ENCODE measurements at regions not wholly inside any gene's neighbourhood (a gene's known extent, or its start where the extent isn't known, plus 50 kb on each side); places are given as distances from the start of the nearest gene placed in this dataset.

DNA sequence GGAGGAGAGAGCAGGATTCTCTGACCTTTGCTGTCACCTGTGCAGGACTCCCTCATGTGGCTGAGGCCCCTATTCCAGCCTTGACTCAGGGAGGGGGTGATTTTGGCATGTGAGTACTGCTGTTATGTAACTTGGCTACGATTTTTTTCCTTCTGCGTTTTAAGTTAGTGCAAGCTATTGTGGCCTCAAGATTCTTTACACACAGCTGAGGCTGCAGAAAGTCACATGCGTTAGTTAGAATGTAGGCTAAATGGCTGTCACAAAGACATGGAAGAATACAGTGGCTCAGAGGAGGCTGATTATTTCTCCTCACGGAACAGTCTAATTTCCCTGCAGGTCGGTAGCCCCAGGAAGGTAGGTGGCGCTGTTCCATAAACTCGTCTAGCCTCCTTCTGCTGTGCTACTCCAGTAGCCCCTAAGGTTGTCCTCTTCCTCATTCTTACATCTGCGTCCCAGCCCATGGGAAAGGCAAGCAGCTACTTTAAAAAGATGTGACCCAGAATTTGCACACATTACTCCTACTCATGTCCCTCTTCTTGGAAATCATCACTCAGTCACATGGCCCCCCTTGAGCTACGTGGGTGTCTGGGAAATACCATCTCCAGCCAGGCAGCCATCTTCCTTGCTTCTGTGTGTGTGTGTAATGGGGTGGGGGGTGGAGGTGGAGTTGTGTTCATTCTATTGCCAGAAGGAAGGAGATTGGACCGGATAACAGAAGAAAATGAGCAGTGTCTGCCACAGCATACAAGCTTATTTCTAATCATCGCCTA lies 486.6 kb downstream of the CCDC171 start:
- Histone ChIP-seq H3K27me3 (ENCODE audit: insufficient read depth, low read length) (peaks cover 7% of the 10 kb centered on the region; the same call in 1 of the 2 replicates), H3K36me3 (ENCODE audit: insufficient read depth, low read depth, low read length) (no peaks in the 10 kb centered on the region), H3K4me1 (ENCODE audit: insufficient read depth, low read length) (peaks cover 15% of the 10 kb centered on the region), H3K27ac (ENCODE audit: low read length) (no peak overlapping the region), H3K9me3 (ENCODE audit: insufficient read depth, low read depth, low read length) (no peaks in the 10 kb centered on the region), H3K4me3 (ENCODE audit: low read length) (no peak overlapping the region), H3K9ac (ENCODE audit: low read depth, low read length) (no peak overlapping the region)

DNA sequence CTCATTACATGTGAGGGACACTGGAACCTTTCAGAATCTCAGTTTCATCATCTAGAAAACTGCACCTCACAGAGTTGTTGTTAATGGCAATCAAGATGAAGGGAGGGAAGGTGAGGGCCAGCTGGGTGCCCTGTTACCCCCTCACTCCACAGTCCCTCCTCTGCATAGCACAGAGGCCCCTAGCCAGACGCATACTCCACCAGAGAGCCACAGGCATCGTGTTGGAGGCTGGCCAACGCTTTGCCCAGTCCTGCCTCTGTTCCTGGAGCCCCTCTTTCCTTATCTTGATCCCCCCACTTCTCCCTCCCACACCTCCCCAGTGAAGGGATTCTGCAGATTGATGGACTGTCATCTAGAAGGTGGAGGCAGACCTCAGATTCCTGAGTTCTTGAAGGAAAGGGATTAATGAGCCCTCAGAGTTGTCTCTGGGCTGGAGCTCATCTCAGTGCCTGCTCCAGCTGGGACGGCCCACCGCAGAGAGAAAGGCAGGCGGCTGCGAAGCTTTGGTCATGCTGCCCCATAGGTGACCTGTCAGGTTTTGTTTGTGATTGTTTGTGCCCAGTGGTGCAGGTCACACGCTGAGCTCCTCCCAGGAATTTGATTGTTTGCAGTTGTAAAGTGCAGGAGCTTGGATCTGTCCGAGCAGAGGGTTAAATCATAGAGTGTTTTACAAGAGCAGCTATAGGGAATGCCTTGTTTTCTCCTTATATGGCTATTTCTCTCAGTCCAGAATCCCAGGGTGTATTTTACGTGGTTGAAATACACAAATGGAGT lies 487.3 kb downstream of the CCDC171 start:
- H3K4me1 ChIP-seq (ENCODE audit: insufficient read depth, low read length) = peaks cover 15% of the 10 kb centered on the region
- peaks cover 7% of the 10 kb centered on the region; the same call in 1 of the 2 replicates for H3K27me3 ChIP-seq (ENCODE audit: insufficient read depth, low read length)
- H3K36me3 ChIP-seq (ENCODE audit: insufficient read depth, low read depth, low read length) = no peaks in the 10 kb centered on the region
- H3K9me3 ChIP-seq (ENCODE audit: insufficient read depth, low read depth, low read length) = no peaks in the 10 kb centered on the region
- peak overlapping the region; percentile 12; the same call in 1 of the 2 replicates for H3K4me3 ChIP-seq (ENCODE audit: low read length)
- H3K27ac ChIP-seq (ENCODE audit: low read length) = no peak overlapping the region
- H3K9ac ChIP-seq (ENCODE audit: low read depth, low read length) = peak overlapping the region; percentile 50; the same call in 1 of the 2 replicates

DNA sequence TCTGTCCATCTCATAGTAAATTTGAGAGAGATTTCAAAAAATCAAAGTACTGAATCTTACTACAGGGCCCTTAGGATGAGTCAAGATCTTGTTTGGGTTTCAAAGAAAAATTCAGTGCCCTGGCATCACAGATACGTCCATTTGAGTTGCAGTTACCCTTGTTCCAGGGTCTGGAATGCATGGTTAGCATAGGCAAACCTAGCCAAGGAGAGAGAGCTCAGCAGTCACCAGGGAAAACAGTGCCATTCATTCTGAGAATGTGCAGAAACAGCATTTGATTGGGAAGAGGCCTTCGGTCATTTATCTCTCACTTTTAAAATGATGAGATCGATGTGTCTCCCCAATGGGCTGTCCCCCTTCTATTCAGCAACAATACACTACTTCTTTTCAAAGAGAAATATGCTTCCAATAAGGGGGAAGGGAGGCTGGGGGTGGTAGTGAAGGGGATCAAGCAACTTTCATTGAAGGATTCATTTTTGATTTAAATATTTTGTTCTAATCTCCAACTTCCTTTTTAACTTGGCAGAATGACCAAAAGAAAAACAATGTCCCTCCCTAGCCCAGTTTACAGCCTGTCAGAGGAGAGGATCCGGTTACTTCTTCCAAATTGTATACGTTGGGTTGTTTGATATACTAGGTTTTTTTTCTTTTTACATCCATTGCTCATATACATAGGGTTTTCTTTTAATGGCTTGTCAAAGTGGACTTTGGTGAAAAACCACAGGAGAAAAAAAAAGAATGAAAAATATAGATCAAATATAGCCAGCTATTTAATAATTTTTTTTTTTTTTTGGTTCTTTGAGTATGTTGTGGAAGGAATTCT lies 491.1 kb downstream of the CCDC171 start:
- Histone ChIP-seq H3K27me3 (ENCODE audit: insufficient read depth, low read length) (peaks cover 7% of the 10 kb centered on the region; the same call in 1 of the 2 replicates), H3K9ac (ENCODE audit: low read depth, low read length) (no peak overlapping the region), H3K36me3 (ENCODE audit: insufficient read depth, low read depth, low read length) (no peaks in the 10 kb centered on the region), H3K27ac (ENCODE audit: low read length) (no peak overlapping the region), H3K4me1 (ENCODE audit: insufficient read depth, low read length) (peaks cover 15% of the 10 kb centered on the region), H3K9me3 (ENCODE audit: insufficient read depth, low read depth, low read length) (no peaks in the 10 kb centered on the region), H3K4me3 (ENCODE audit: low read length) (no peak overlapping the region)

DNA sequence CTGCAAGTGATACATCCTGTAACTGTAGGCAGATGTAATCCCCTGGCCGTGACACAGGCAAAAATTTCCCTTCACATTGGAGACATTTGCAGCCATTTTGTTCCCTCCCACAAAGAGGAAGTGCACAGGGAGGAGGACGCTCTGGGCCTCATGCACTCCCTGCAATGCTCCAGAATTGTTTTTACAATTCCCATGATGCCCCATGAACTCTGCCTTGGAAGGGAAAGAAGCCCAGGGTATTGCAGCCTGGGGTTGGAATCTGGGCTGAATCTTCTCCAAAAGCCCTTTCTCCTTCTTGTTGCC lies 491.7 kb downstream of the CCDC171 start:
- H3K9ac ChIP-seq (ENCODE audit: low read depth, low read length) = no peak overlapping the region
- no peaks in the 10 kb centered on the region for H3K36me3 ChIP-seq (ENCODE audit: insufficient read depth, low read depth, low read length)
- peaks cover 7% of the 10 kb centered on the region; the same call in 1 of the 2 replicates for H3K27me3 ChIP-seq (ENCODE audit: insufficient read depth, low read length)
- H3K4me1 ChIP-seq (ENCODE audit: insufficient read depth, low read length) = peaks cover 15% of the 10 kb centered on the region
- no peak overlapping the region for H3K4me3 ChIP-seq (ENCODE audit: low read length)
- H3K9me3 ChIP-seq (ENCODE audit: insufficient read depth, low read depth, low read length) = no peaks in the 10 kb centered on the region
- no peak overlapping the region for H3K27ac ChIP-seq (ENCODE audit: low read length)

GRCh38 chr9:16045651-16046280 lies 492.9 kb downstream of the CCDC171 start:
- no peak overlapping the region for H3K4me3 ChIP-seq (ENCODE audit: low read length)
- H3K27ac ChIP-seq (ENCODE audit: low read length) = no peak overlapping the region
- no peaks in the 10 kb centered on the region for H3K9me3 ChIP-seq (ENCODE audit: insufficient read depth, low read depth, low read length)
- no peak overlapping the region for H3K9ac ChIP-seq (ENCODE audit: low read depth, low read length)
- peaks cover 5% of the 10 kb centered on the region for H3K4me1 ChIP-seq (ENCODE audit: insufficient read depth, low read length)
- peaks cover 6% of the 10 kb centered on the region; the same call in 1 of the 2 replicates for H3K27me3 ChIP-seq (ENCODE audit: insufficient read depth, low read length)
- no peaks in the 10 kb centered on the region for H3K36me3 ChIP-seq (ENCODE audit: insufficient read depth, low read depth, low read length)

- Histone ChIP-seq H3K9me3 (ENCODE audit: insufficient read depth, low read depth, low read length) (no peaks in the 10 kb centered on the region), H3K4me3 (ENCODE audit: low read length) (no peak overlapping the region), H3K27me3 (ENCODE audit: insufficient read depth, low read length) (no peaks in the 10 kb centered on the region), H3K9ac (ENCODE audit: low read depth, low read length) (no peak overlapping the region), H3K4me1 (ENCODE audit: insufficient read depth, low read length) (no peaks in the 10 kb centered on the region), H3K36me3 (ENCODE audit: insufficient read depth, low read depth, low read length) (no peaks in the 10 kb centered on the region), H3K27ac (ENCODE audit: low read length) (no peak overlapping the region)
Observed at GRCh38 chr9:16046713-16047112, 493.9 kb downstream of the CCDC171 start.

DNA sequence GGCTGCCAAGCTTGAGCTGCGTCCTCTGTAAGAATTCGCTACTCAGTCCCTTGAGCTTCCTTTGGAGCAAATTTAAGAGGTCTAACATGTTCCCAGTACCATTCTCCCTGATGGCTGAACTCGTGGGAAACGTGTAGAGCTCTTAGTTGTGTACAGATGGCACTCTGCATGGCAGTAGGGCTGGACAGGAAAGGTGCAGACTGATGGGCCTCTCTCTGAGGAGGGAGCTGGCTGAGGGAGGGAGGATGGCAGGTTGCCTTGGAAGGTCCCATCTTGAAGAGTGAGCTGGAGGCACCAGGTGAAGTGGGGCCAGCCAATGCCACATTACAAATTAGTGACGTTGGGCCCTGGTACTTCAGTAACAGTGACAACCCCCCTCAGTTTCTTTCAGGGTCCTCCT lies 495.3 kb downstream of the CCDC171 start:
- no peaks in the 10 kb centered on the region for H3K27me3 ChIP-seq (ENCODE audit: insufficient read depth, low read length)
- no peaks in the 10 kb centered on the region for H3K36me3 ChIP-seq (ENCODE audit: insufficient read depth, low read depth, low read length)
- no peak overlapping the region for H3K27ac ChIP-seq (ENCODE audit: low read length)
- no peaks in the 10 kb centered on the region for H3K4me1 ChIP-seq (ENCODE audit: insufficient read depth, low read length)
- no peak overlapping the region for H3K4me3 ChIP-seq (ENCODE audit: low read length)
- H3K9ac ChIP-seq (ENCODE audit: low read depth, low read length) = no peak overlapping the region
- no peaks in the 10 kb centered on the region for H3K9me3 ChIP-seq (ENCODE audit: insufficient read depth, low read depth, low read length)

GRCh38 chr9:16052146-16052545 lies 499.3 kb downstream of the CCDC171 start:
- no peaks in the 10 kb centered on the region for H3K36me3 ChIP-seq (ENCODE audit: insufficient read depth, low read depth, low read length)
- H3K9ac ChIP-seq (ENCODE audit: low read depth, low read length) = no peak overlapping the region
- H3K4me3 ChIP-seq (ENCODE audit: low read length) = no peak overlapping the region
- H3K9me3 ChIP-seq (ENCODE audit: insufficient read depth, low read depth, low read length) = no peaks in the 10 kb centered on the region
- no peaks in the 10 kb centered on the region for H3K4me1 ChIP-seq (ENCODE audit: insufficient read depth, low read length)
- no peak overlapping the region for H3K27ac ChIP-seq (ENCODE audit: low read length)
- H3K27me3 ChIP-seq (ENCODE audit: insufficient read depth, low read length) = no peaks in the 10 kb centered on the region

DNA sequence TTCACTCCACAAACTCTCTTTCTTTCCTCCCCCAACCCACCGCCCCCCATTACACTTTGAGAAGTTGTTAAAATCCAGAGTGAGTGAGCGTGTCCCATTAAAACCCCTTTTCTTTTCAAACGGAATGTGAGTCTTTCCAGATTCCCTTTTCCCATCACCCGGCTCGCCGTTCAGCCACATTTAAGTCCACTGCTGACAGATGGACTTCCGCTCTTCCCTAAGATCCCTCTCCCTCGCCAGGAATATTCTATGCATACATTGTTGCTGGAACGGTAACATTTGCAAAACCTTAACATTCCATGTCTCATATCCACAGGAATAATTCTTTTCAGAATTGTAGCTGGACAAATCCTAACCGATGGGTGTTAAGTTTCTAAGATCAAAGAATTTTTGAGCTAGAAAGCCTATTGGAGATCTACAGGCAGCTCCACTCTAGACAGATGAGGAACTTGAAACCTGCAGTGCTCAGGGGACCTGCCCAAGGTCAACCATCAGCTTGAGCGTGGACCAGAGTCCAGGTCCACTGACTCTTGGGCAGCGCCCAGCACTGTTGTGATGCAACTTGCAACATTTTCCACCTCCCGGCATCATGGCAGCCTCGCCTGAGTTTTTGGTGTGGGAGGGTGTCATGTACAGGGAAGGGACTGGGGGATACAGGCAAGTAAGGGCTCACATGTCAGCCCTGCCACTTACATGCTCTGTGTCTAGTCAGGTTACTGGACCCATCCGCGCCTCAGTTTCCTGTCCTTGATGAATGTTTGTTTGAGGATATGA lies 500.1 kb downstream of the CCDC171 start:
- Histone ChIP-seq H3K9me3 (ENCODE audit: insufficient read depth, low read depth, low read length) (no peaks in the 10 kb centered on the region), H3K36me3 (ENCODE audit: insufficient read depth, low read depth, low read length) (no peaks in the 10 kb centered on the region), H3K4me1 (ENCODE audit: insufficient read depth, low read length) (no peaks in the 10 kb centered on the region), H3K4me3 (ENCODE audit: low read length) (no peak overlapping the region), H3K9ac (ENCODE audit: low read depth, low read length) (no peak overlapping the region), H3K27me3 (ENCODE audit: insufficient read depth, low read length) (no peaks in the 10 kb centered on the region), H3K27ac (ENCODE audit: low read length) (no peak overlapping the region)

GRCh38 chr9:16057541-16057940 lies 504.7 kb downstream of the CCDC171 start:
- H3K9ac ChIP-seq (ENCODE audit: low read depth, low read length) = no peak overlapping the region
- no peaks in the 10 kb centered on the region for H3K9me3 ChIP-seq (ENCODE audit: insufficient read depth, low read depth, low read length)
- no peaks in the 10 kb centered on the region for H3K27me3 ChIP-seq (ENCODE audit: insufficient read depth, low read length)
- H3K4me1 ChIP-seq (ENCODE audit: insufficient read depth, low read length) = peaks cover 12% of the 10 kb centered on the region
- no peaks in the 10 kb centered on the region for H3K36me3 ChIP-seq (ENCODE audit: insufficient read depth, low read depth, low read length)
- H3K27ac ChIP-seq (ENCODE audit: low read length) = no peak overlapping the region
- no peak overlapping the region for H3K4me3 ChIP-seq (ENCODE audit: low read length)

DNA sequence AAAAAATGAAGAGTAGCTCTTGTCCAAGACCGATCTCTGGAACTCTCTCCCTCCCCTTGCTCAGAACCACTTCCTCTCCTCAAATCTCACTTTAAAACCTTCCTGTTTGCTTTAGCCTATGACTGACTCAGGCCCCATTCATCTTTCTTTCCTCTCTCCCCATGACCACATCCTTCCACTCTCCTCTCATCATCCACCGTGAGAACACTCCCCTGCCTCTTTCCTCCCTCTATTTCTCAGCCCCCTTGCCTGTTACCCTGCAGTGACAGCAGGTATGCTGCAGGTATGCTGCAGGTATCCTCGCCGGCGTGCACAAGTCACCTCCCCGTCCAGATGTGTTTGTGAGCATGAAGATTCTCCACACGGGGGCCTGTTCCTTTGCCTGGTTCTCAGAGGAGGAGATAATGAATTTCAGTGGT lies 505.3 kb downstream of the CCDC171 start:
- Histone ChIP-seq H3K27me3 (ENCODE audit: insufficient read depth, low read length) (no peaks in the 10 kb centered on the region), H3K27ac (ENCODE audit: low read length) (no peak overlapping the region), H3K9ac (ENCODE audit: low read depth, low read length) (no peak overlapping the region), H3K4me1 (ENCODE audit: insufficient read depth, low read length) (peaks cover 12% of the 10 kb centered on the region), H3K4me3 (ENCODE audit: low read length) (no peak overlapping the region), H3K9me3 (ENCODE audit: insufficient read depth, low read depth, low read length) (no peaks in the 10 kb centered on the region), H3K36me3 (ENCODE audit: insufficient read depth, low read depth, low read length) (no peaks in the 10 kb centered on the region)
